ENCODE measurements at regions not wholly inside any gene's neighbourhood (a gene's known extent, or its start where the extent isn't known, plus 50 kb on each side); places are given as distances from the start of the nearest gene placed in this dataset.

- Histone ChIP-seq H2AK5ac (ENCODE audit: low read depth, low read length) (no peak overlapping the region), H4K20me1 (ENCODE audit: insufficient read depth, low read length) (no peaks in the 10 kb centered on the region), H2AFZ (replicated peaks; ENCODE audit: low read length, poor library complexity) (no peak overlapping the region), H2BK5ac (ENCODE audit: low read depth, low read length, poor library complexity, severe bottlenecking) (no peak overlapping the region), H4K8ac (ENCODE audit: low read depth in 2 of 2, low read length in 2 of 2) (no peak overlapping the region), H3K56ac (ENCODE audit: extremely low read depth, insufficient read depth, low read length) (no peak overlapping the region), H3K4me2 (ENCODE audit: low read depth, low read length) (no peak overlapping the region), H3K4me3 (ENCODE audit: insufficient read depth, low read depth, low read length) (no peak overlapping the region), H2AK9ac (replicated peaks; ENCODE audit: low read depth, low read length, poor library complexity) (no peak overlapping the region), H4K91ac (ENCODE audit: insufficient read depth, low read depth, low read length) (no peak overlapping the region), H3K36me3 (ENCODE audit: control insufficient read depth, insufficient read depth, low read length) (no peaks in the 10 kb centered on the region), H3K9me3 (ENCODE audit: control insufficient read depth, insufficient read depth, low read length) (no peaks in the 10 kb centered on the region), H3K9ac (ENCODE audit: low read depth, low read length) (no peak overlapping the region), H3K14ac (replicated peaks; ENCODE audit: low read depth, low read length) (no peak overlapping the region), H3K18ac (ENCODE audit: low read depth, low read length) (no peak overlapping the region), H3K27me3 (ENCODE audit: control insufficient read depth, insufficient read depth, low read length) (no peaks in the 10 kb centered on the region), H3K4ac (ENCODE audit: low read depth, low read length) (no peak overlapping the region), H3K79me1 (ENCODE audit: low read depth in 1 of 2, low read length in 2 of 2) (no peaks in the 10 kb centered on the region), H3K23ac (ENCODE audit: low read depth, low read length) (no peak overlapping the region), H2BK120ac (ENCODE audit: low read depth, low read length) (no peak overlapping the region), H2BK20ac (ENCODE audit: low read depth, low read length) (no peak overlapping the region), H2BK15ac (ENCODE audit: low read depth, low read length) (no peak overlapping the region), H4K5ac (ENCODE audit: low read depth, low read length) (no peak overlapping the region), H3K4me1 (ENCODE audit: control insufficient read depth, insufficient read depth, low read length) (no peaks in the 10 kb centered on the region), H3K27ac (ENCODE audit: insufficient read depth, low read length) (no peak overlapping the region), H3K9me1 (ENCODE audit: insufficient read depth, low read length) (no peaks in the 10 kb centered on the region)
- TF ChIP-seq MAFK (IDR thresholded peaks at IDR 0.05; ENCODE audit: low read depth, low read length) (no peak), NFE2L2 (IDR thresholded peaks at IDR 0.05; ENCODE audit: low read depth, low read length) (no peak), CHD1 (IDR thresholded peaks at IDR 0.05; ENCODE audit: low read depth, low read length) (no peak), MXI1 (IDR thresholded peaks at IDR 0.05; ENCODE audit: borderline replicate concordance, low read depth, low read length) (no peak), ELK1 (IDR thresholded peaks at IDR 0.05; ENCODE audit: borderline replicate concordance, low read depth, low read length) (no peak), RCOR1 (IDR thresholded peaks at IDR 0.05; ENCODE audit: insufficient replicate concordance, low read length) (no peak), RFX5 (IDR thresholded peaks at IDR 0.05; ENCODE audit: low read depth, low read length) (no peak), USF2 (IDR thresholded peaks at IDR 0.05; ENCODE audit: low read depth, low read length) (no peak), FOS (IDR thresholded peaks at IDR 0.05; ENCODE audit: low read depth, low read length) (no peak), CTCF (conservative IDR thresholded peaks at IDR 0.05; ENCODE audit: low read depth, low read length) (no peak), MAZ (IDR thresholded peaks at IDR 0.05; ENCODE audit: borderline replicate concordance, low read depth, low read length) (no peak), SMC3 (IDR thresholded peaks at IDR 0.05; ENCODE audit: low read depth, low read length) (no peak), BHLHE40 (IDR thresholded peaks at IDR 0.05; ENCODE audit: low read depth, low read length) (no peak), POLR2A (IDR thresholded peaks at IDR 0.05; ENCODE audit: low read depth, low read length) (no peak), RAD21 (IDR thresholded peaks at IDR 0.05; ENCODE audit: low read length) (no peak)
- ChIA-PET POLR2A (ENCODE audit: unreplicated experiment) (no interaction called here), CTCF (interaction anchor here (0.7 kb wide), 1 partner anchor 15 kb away, joined by 4 read pairs; no protein-coding TSS in a partner anchor)
- in situ Hi-C loops (cut with MboI; ENCODE audit: low sequenced_read_pairs) (no loop called here), intact Hi-C loops (cut with micrococcal nuclease) (no loop called here), dilution Hi-C loops (cut with HindIII; ENCODE audit: low sequenced_read_pairs, unreplicated experiment) (no loop called here)
- no TSS peak for BruUV-seq (replicated peaks)
- DNase-seq = no peak
- no peak for ATAC-seq (ENCODE audit: low read depth)
- WGBS, 2 experiments (ENCODE audit: extremely low coverage in 2 of 2, insufficient read length in 1 of 2) = no CpG with 5 or more reads among the region's 4 CpGs
Measured at GRCh38 chr2:64817453-64817852, 163.7 kb upstream of the SERTAD2 start.

Measured in IMR-90 (cell line).